GM21367 (cell line): ENCODE measurements at regions not wholly inside any gene's neighbourhood (a gene's known extent, or its start where the extent isn't known, plus 50 kb on each side); places are given as distances from the start of the nearest gene placed in this dataset.

Source experiments
- ATAC-seq: cut with Tn5 transposase; IDR thresholded peaks from one replicate; pipeline ENCODE4 v1.9.1; 2021; ENCODE audit not compliant: unreplicated experiment

GRCh38 chr2:225097035-225097434 lies 54.8 kb upstream of the DOCK10 start:
- no peak for ATAC-seq
